HepG2 (cell line): ENCODE measurements at regions not wholly inside any gene's neighbourhood (a gene's known extent, or its start where the extent isn't known, plus 50 kb on each side); places are given as distances from the start of the nearest gene placed in this dataset.

Experiments
- ATAC-seq: fragments of 200-7000 bp; cut with Tn5 transposase; 3 replicates; pipeline ENCODE4 v1.9.1; 2020; ENCODE audit warnings: mild to moderate bottlenecking, moderate library complexity
- BruUV-seq: library from RNA; stranded (reverse); fragments of 400-500 nt; replicated peaks from 2 replicates; lab custom pipeline; 2021; lab: Mats Ljungman, UMichigan
- CTCF ChIA-PET: fragments of 300-600 bp; formaldehyde crosslinking; extraction: SDS; loops from one replicate; lab custom pipeline; 2021; ENCODE audit warnings: low total read pairs, inconsistent platforms, low intra/inter-chr PET ratio; lab: Yijun Ruan, JAX
- POLR2A ChIA-PET: fragments of 350-600 bp; sonication (Branson Sonifier 250); formaldehyde crosslinking; loops from one replicate; lab custom pipeline; 2020; ENCODE audit warnings: antibody characterized with exemption, inconsistent platforms; lab: Yijun Ruan, JAX
- DNase-seq: peaks from one replicate; pipeline ENCODE4 v3.0.0-alpha.2; 2015; ENCODE audit warnings: low spot score
- FAIRE-seq: peaks from 3 replicates; lab custom pipeline; 2011; peaks lifted over from hg19 to GRCh38; lab: Jason Lieb, UNC
- H2AFZ ChIP-seq: one replicate; pipeline ENCODE4 v1.6.1; 2011; ENCODE audit warnings: low read length, inconsistent platforms
- H3K27ac ChIP-seq: fragments of 300-600 bp; 3 replicates; pipeline ENCODE4 v1.8.0; 2011; ENCODE audit warnings: mixed run types, mild to moderate bottlenecking, mixed read lengths, low read length, inconsistent platforms; ENCODE audit not compliant: insufficient read depth; ENCODE audit errors: extremely low read length
- H3K27me3 ChIP-seq, 2 experiments: fragments of 200-600 bp in 1 of 2; 2 replicates in 1 of 2; 3 replicates in 1 of 2; pipeline versions ENCODE4 v1.6.0 to v1.8.0; 2011; ENCODE audit warnings: low read length in 2 of 2, mild to moderate bottlenecking in 2 of 2, moderate library complexity in 2 of 2, inconsistent platforms in 1 of 2; ENCODE audit not compliant: insufficient read depth in 2 of 2, control insufficient read depth in 1 of 2
- H3K36me3 ChIP-seq, 2 experiments: fragments of 200-600 bp in 1 of 2; replicated peaks in 1 of 2; 2 replicates in 1 of 2; 3 replicates in 1 of 2; pipeline versions ENCODE4 v1.5.1 to v1.8.0; 2011; ENCODE audit warnings: low read length in 2 of 2, inconsistent platforms in 1 of 2; ENCODE audit not compliant: insufficient read depth in 2 of 2, control insufficient read depth in 1 of 2
- H3K4me1 ChIP-seq: 2 replicates; pipeline ENCODE4 v1.5.1; 2012; ENCODE audit warnings: low read length, inconsistent platforms; ENCODE audit not compliant: insufficient read depth
- H3K4me2 ChIP-seq: 2 replicates; pipeline ENCODE4 v1.6.0; 2011; ENCODE audit warnings: low read depth, low read length, inconsistent platforms
- H3K4me3 ChIP-seq, 3 experiments: fragments of 200-600 bp in 1 of 3; sonication (generic), shearing (Covaris generic) in 1 of 3; replicated peaks in 1 of 3; 2 replicates each; pipeline ENCODE4 v1.5.1; 2011 to 2016; ENCODE audit warnings: low read length in 3 of 3, inconsistent platforms in 2 of 3, low read depth in 2 of 3, mild to moderate bottlenecking in 2 of 3, control low read depth in 1 of 3, mixed read lengths in 1 of 3; ENCODE audit not compliant: insufficient read depth in 1 of 3
- H3K79me2 ChIP-seq: one replicate; pipeline ENCODE4 v1.6.1; 2011; ENCODE audit warnings: low read length, inconsistent platforms; ENCODE audit not compliant: insufficient read depth
- H3K9ac ChIP-seq: 2 replicates; pipeline ENCODE4 v1.6.0; 2011; ENCODE audit warnings: mild to moderate bottlenecking, low read depth, low read length, inconsistent platforms; ENCODE audit not compliant: insufficient read depth
- H3K9me3 ChIP-seq: 2 replicates; pipeline ENCODE4 v1.5.1; 2012; ENCODE audit warnings: mild to moderate bottlenecking, low read length
- H4K20me1 ChIP-seq: 2 replicates; pipeline ENCODE4 v1.6.0; 2011; ENCODE audit warnings: inconsistent platforms, mild to moderate bottlenecking, low read length, moderate library complexity; ENCODE audit not compliant: insufficient read depth
- JARID2 ChIP-seq: sonication (generic); formaldehyde crosslinking; IDR thresholded peaks from 2 replicates; pipeline ENCODE4 v1.8.1; 2023; ENCODE audit warnings: missing genetic modification reagents, inconsistent platforms; ENCODE audit not compliant: insufficient replicate concordance
- KAT8 ChIP-seq: IDR thresholded peaks from 2 replicates; pipeline ENCODE4 v1.6.1; 2016; ENCODE audit warnings: missing genetic modification reagents, missing compliant biosample characterization
- NFRKB ChIP-seq: fragments of 450-650 bp; IDR thresholded peaks from 2 replicates; pipeline ENCODE4 v1.6.1; 2017
- REPIN1 ChIP-seq: sonication (generic); formaldehyde crosslinking; IDR thresholded peaks from 2 replicates; pipeline ENCODE4 v1.8.0; 2022; ENCODE audit warnings: missing genetic modification reagents, low read depth, mild to moderate bottlenecking, borderline replicate concordance
- RNF2 ChIP-seq: fragments of 450-650 bp; conservative IDR thresholded peaks from 2 replicates; pipeline ENCODE4 v1.6.1; 2016; ENCODE audit warnings: low read depth
- SP4 ChIP-seq: sonication (generic); formaldehyde crosslinking; IDR thresholded peaks from 2 replicates; pipeline ENCODE4 v1.8.1; 2023; ENCODE audit warnings: mild to moderate bottlenecking, missing genetic modification reagents
- TARDBP ChIP-seq: sonication (generic); formaldehyde crosslinking; IDR thresholded peaks from 2 replicates; pipeline ENCODE4 v1.8.0; 2022; ENCODE audit warnings: mild to moderate bottlenecking, missing genetic modification reagents
- THYN1 ChIP-seq: sonication (generic); formaldehyde crosslinking; IDR thresholded peaks from 2 replicates; pipeline ENCODE4 v1.8.1; 2023; ENCODE audit warnings: low read depth, mild to moderate bottlenecking, moderate library complexity, missing genetic modification reagents, borderline replicate concordance
- ZFP82 ChIP-seq: sonication (generic); formaldehyde crosslinking; IDR thresholded peaks from 2 replicates; pipeline ENCODE4 v1.5.1; 2020; ENCODE audit warnings: mild to moderate bottlenecking, missing genetic modification reagents, borderline replicate concordance
- ZNF34 ChIP-seq: sonication (generic); formaldehyde crosslinking; IDR thresholded peaks from 2 replicates; pipeline ENCODE4 v1.4.0; 2020; ENCODE audit warnings: mild to moderate bottlenecking, missing genetic modification reagents, borderline replicate concordance
- ZNF503 ChIP-seq: sonication (generic); formaldehyde crosslinking; IDR thresholded peaks from 2 replicates; pipeline ENCODE4 v1.4.0; 2020; ENCODE audit warnings: missing genetic modification reagents
- ZNF556 ChIP-seq: sonication (generic); formaldehyde crosslinking; IDR thresholded peaks from 2 replicates; pipeline ENCODE4 v1.4.0; 2020; ENCODE audit warnings: mild to moderate bottlenecking, missing genetic modification reagents, borderline replicate concordance
- WGBS: methylation state at CpG from one replicate; pipeline ENCODE4 v1.1.6; 2017; ENCODE audit warnings: low lambda C conversion rate; 5-methylcytosine and 5-hydroxymethylcytosine counted together
- in situ Hi-C: cut with HindIII; loops from 2 replicates; pipeline ENCODE4 v1.10.0; 2017; ENCODE audit warnings: low pct_unique_long_range_greater_than_20kb; ENCODE audit not compliant: extremely low pct_ligation_motif_present
- intact Hi-C: fragments of 100-400 bp; cut with micrococcal nuclease; formaldehyde crosslinking; loops from one replicate; pipeline ENCODE4 v1.10.0; 2022; ENCODE audit not compliant: unreplicated experiment

GRCh38 chr1:170284951-170285350, 139.2 kb downstream of the NTMT2 start:
- Histone ChIP-seq H3K27me3 (no peaks in the 10 kb centered on the region), H3K4me1 (no peaks in the 10 kb centered on the region), H3K27ac (no peak overlapping the region), H3K79me2 (no peaks in the 10 kb centered on the region), H4K20me1 (no peaks in the 10 kb centered on the region), H3K9me3 (no peaks in the 10 kb centered on the region), H3K36me3 (no peaks in the 10 kb centered on the region), H3K4me2 (no peak overlapping the region), H3K9ac (no peak overlapping the region), H3K4me3 (no peak overlapping the region), H2AFZ (no peak overlapping the region)
- in situ Hi-C loops (no loop called here), intact Hi-C loops (no loop called here)
- BruUV-seq = no TSS peak
- TF ChIP-seq TARDBP (no peak), NFRKB (no peak), JARID2 (CRISPR knock-in tag) (no peak), ZNF556 (CRISPR knock-in tag) (no peak), REPIN1 (CRISPR knock-in tag) (no peak), KAT8 (no peak), ZNF503 (CRISPR knock-in tag) (no peak), ZFP82 (CRISPR knock-in tag) (no peak), SP4 (CRISPR knock-in tag) (no peak), ZNF34 (no peak), RNF2 (no peak), THYN1 (CRISPR knock-in tag) (no peak)
- ATAC-seq (no peak), DNase-seq (no peak), FAIRE-seq (no peak)
- POLR2A ChIA-PET = no interaction called here
- 11% methylated on average over 5 of the region's 5 CpGs for WGBS
- CTCF ChIA-PET = no interaction called here
